ENCODE measurements at regions not wholly inside any gene's neighbourhood (a gene's known extent, or its start where the extent isn't known, plus 50 kb on each side); places are given as distances from the start of the nearest gene placed in this dataset.

DNA sequence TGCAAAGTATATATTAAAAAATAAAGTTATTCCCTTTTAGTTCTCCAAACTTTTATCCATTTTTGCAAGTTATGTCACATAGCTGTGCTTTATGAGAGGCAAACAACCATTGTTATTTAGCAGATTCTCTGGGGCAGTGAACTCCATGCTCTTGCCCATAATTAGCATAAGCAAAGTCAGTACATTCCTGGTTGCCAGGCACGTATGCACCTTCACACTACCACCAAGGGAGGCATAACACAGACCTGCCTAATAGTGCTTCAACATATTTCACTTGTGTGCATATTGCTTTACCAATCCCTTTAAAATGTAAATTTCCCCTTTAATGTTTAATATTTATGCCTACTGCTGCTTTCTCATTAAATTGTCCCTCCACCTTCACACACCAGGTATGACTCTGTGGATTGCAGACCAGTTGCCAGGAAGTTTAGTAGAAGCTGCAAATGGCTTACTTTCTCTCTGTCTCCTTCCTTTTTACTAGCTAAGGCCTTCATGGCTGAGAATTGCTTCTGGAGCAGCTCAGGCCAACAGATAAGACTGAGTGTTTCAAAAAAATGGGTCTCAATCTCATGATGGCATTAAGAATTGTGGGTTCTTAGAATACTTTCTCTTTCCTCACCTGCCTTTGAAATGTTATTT lies 388.2 kb downstream of the PRR16 start:
- H3K4me1 ChIP-seq (ENCODE audit: control insufficient read depth in 2 of 2, insufficient read depth in 2 of 2, low read length in 2 of 2): no peaks in the 10 kb centered on the region
- no peaks in the 10 kb centered on the region for H3K36me3 ChIP-seq (ENCODE audit: control insufficient read depth in 2 of 2, insufficient read depth in 2 of 2, low read length in 2 of 2)
- H3K9ac ChIP-seq (ENCODE audit: low read depth in 1 of 2, low read length in 2 of 2): no peak overlapping the region
- no peak overlapping the region for H3K27ac ChIP-seq (ENCODE audit: low read depth in 2 of 2, low read length in 2 of 2)
- no peak overlapping the region for H3K4me3 ChIP-seq (ENCODE audit: low read length in 2 of 2)
- H3K27me3 ChIP-seq (ENCODE audit: control insufficient read depth in 2 of 2, insufficient read depth in 2 of 2, low read length in 2 of 2): no peaks in the 10 kb centered on the region
- no peaks in the 10 kb centered on the region for H3K9me3 ChIP-seq (ENCODE audit: control insufficient read depth in 2 of 2, low read length in 2 of 2)

DNA sequence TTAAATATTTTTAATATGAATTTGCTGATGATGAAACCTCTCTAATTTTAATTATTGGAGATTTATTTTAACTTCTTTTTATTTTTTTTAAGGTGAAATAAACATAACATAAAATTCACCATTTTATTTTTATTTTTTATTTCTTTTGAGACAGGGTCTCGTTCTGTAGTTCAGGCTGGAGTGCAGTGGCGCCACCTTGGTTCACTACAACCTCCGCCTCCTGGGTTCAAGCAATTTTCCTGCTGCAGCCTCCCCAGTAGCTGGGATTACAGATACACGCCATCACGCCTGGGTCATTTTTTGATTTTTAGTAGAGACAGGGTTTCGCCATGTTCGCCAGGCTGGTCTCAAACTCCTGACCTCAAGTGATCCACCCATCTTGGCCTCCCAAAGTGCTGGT lies 402.9 kb downstream of the PRR16 start:
- Histone ChIP-seq H3K36me3 (ENCODE audit: control insufficient read depth in 2 of 2, insufficient read depth in 2 of 2, low read length in 2 of 2) (no peaks in the 10 kb centered on the region), H3K4me3 (ENCODE audit: low read length in 2 of 2) (no peak overlapping the region), H3K4me1 (ENCODE audit: control insufficient read depth in 2 of 2, insufficient read depth in 2 of 2, low read length in 2 of 2) (no peaks in the 10 kb centered on the region), H3K9ac (ENCODE audit: low read depth in 1 of 2, low read length in 2 of 2) (no peak overlapping the region), H3K27me3 (ENCODE audit: control insufficient read depth in 2 of 2, insufficient read depth in 2 of 2, low read length in 2 of 2) (no peaks in the 10 kb centered on the region), H3K9me3 (ENCODE audit: control insufficient read depth in 2 of 2, low read length in 2 of 2) (no peaks in the 10 kb centered on the region), H3K27ac (ENCODE audit: low read depth in 2 of 2, low read length in 2 of 2) (no peak overlapping the region)

DNA sequence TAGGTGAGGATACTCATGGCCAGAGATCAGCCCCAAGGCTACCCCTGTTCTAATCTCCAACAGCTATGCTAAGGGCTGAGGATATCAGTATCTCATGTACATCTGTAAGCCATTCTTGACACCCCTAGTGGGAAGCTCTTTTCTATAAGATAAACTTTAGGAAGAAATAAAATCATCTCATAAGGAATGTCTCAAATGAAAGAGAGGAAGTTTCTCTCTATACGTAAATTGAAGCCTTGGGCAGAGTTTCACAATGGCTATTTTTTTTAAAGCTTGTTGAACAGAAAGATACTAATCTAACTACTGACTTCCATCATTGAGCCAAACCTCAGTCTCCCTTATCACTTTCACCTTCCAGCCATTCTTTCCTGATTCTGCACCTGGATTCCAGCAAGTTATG lies 405.7 kb downstream of the PRR16 start:
- Histone ChIP-seq H3K9me3 (ENCODE audit: control insufficient read depth in 2 of 2, low read length in 2 of 2) (no peaks in the 10 kb centered on the region), H3K4me1 (ENCODE audit: control insufficient read depth in 2 of 2, insufficient read depth in 2 of 2, low read length in 2 of 2) (no peaks in the 10 kb centered on the region), H3K27me3 (ENCODE audit: control insufficient read depth in 2 of 2, insufficient read depth in 2 of 2, low read length in 2 of 2) (no peaks in the 10 kb centered on the region), H3K27ac (ENCODE audit: low read depth in 2 of 2, low read length in 2 of 2) (no peak overlapping the region), H3K36me3 (ENCODE audit: control insufficient read depth in 2 of 2, insufficient read depth in 2 of 2, low read length in 2 of 2) (no peaks in the 10 kb centered on the region), H3K4me3 (ENCODE audit: low read length in 2 of 2) (no peak overlapping the region), H3K9ac (ENCODE audit: low read depth in 1 of 2, low read length in 2 of 2) (no peak overlapping the region)

DNA sequence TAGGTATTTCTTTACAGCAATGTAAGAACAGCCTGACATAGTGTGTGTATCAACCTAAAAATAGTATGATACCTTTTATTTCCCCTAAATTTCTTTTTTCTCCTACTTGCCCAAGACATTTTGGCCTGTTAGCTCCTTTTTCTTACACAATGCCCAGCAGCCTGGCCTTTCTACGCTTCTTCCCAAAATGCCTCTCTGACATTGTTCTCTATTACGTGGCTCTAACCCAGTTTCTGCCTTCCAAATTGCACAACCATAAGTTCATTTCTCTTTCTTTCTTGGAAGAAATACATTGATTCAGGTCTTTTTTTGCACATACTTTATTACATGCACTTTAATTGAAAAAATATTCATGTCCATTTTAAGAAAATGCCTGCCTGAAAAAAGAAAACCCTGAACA lies 408.2 kb downstream of the PRR16 start:
- Histone ChIP-seq H3K27ac (ENCODE audit: low read depth in 2 of 2, low read length in 2 of 2) (no peak overlapping the region), H3K27me3 (ENCODE audit: control insufficient read depth in 2 of 2, insufficient read depth in 2 of 2, low read length in 2 of 2) (no peaks in the 10 kb centered on the region), H3K9ac (ENCODE audit: low read depth in 1 of 2, low read length in 2 of 2) (no peak overlapping the region), H3K36me3 (ENCODE audit: control insufficient read depth in 2 of 2, insufficient read depth in 2 of 2, low read length in 2 of 2) (no peaks in the 10 kb centered on the region), H3K4me1 (ENCODE audit: control insufficient read depth in 2 of 2, insufficient read depth in 2 of 2, low read length in 2 of 2) (no peaks in the 10 kb centered on the region), H3K4me3 (ENCODE audit: low read length in 2 of 2) (no peak overlapping the region), H3K9me3 (ENCODE audit: control insufficient read depth in 2 of 2, low read length in 2 of 2) (no peaks in the 10 kb centered on the region)

DNA sequence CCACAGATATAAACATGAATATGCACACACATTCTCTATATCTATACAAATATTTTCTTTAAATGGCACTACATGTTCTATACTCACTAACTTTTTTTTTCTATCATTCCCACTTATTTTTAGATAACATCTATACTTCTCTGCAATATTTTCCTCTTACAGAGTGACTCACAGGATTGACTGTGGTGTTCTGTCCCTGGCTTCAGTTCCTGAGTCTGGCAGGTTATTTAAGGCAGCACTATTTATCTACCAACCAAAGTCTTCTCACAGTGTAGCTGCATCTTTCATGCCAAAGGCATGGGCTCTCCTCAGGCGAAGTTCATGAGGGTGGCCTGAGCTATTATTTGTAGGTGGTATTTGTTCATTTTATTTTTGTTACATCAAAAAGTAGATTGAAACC lies 409.0 kb downstream of the PRR16 start:
- no peak overlapping the region for H3K9ac ChIP-seq (ENCODE audit: low read depth in 1 of 2, low read length in 2 of 2)
- no peak overlapping the region for H3K4me3 ChIP-seq (ENCODE audit: low read length in 2 of 2)
- no peaks in the 10 kb centered on the region for H3K4me1 ChIP-seq (ENCODE audit: control insufficient read depth in 2 of 2, insufficient read depth in 2 of 2, low read length in 2 of 2)
- H3K27ac ChIP-seq (ENCODE audit: low read depth in 2 of 2, low read length in 2 of 2): no peak overlapping the region
- no peaks in the 10 kb centered on the region for H3K27me3 ChIP-seq (ENCODE audit: control insufficient read depth in 2 of 2, insufficient read depth in 2 of 2, low read length in 2 of 2)
- H3K9me3 ChIP-seq (ENCODE audit: control insufficient read depth in 2 of 2, low read length in 2 of 2): no peaks in the 10 kb centered on the region
- H3K36me3 ChIP-seq (ENCODE audit: control insufficient read depth in 2 of 2, insufficient read depth in 2 of 2, low read length in 2 of 2): no peaks in the 10 kb centered on the region

DNA sequence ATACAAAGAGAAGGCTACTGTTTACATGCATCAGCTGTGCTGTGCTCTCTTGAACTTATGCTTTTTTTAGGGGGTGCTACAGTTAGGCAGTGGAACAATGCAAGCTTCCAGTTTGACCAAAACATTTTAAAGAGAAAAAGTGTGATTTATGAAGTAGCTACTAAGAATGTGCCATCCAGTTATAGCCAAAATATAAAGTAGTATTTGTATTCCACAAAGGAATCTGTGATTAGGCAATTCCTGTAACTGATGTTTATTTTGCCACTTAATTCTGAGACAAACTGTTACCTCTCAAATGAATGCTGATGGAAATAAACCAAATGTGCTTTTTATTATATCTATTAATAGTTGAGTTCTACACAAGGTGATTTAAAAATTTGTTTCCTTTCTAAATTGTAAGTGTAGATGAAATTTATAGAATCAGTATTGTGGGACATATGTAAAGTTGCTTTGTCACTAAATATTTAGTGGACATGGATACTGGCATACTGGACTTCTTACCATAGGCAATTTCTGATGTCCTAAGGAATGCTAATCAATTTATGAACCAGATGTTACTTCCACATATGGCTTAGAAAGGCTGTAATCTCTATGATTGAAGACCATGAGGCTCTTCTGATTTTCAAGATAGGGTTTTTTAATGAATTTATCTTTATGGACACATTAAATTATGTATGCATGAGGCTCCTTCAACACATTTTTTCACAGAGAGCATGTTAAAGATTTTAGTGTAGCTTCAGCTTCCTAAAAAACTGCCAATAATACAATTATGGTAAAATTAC lies 410.2 kb downstream of the PRR16 start:
- H3K4me3 ChIP-seq (ENCODE audit: low read length in 2 of 2): no peak overlapping the region
- H3K27ac ChIP-seq (ENCODE audit: low read depth in 2 of 2, low read length in 2 of 2): no peak overlapping the region
- H3K4me1 ChIP-seq (ENCODE audit: control insufficient read depth in 2 of 2, insufficient read depth in 2 of 2, low read length in 2 of 2): no peaks in the 10 kb centered on the region
- H3K36me3 ChIP-seq (ENCODE audit: control insufficient read depth in 2 of 2, insufficient read depth in 2 of 2, low read length in 2 of 2): no peaks in the 10 kb centered on the region
- no peaks in the 10 kb centered on the region for H3K27me3 ChIP-seq (ENCODE audit: control insufficient read depth in 2 of 2, insufficient read depth in 2 of 2, low read length in 2 of 2)
- H3K9me3 ChIP-seq (ENCODE audit: control insufficient read depth in 2 of 2, low read length in 2 of 2): no peaks in the 10 kb centered on the region
- H3K9ac ChIP-seq (ENCODE audit: low read depth in 1 of 2, low read length in 2 of 2): no peak overlapping the region

- Histone ChIP-seq H3K4me1 (ENCODE audit: control insufficient read depth in 2 of 2, insufficient read depth in 2 of 2, low read length in 2 of 2) (no peaks in the 10 kb centered on the region), H3K27ac (ENCODE audit: low read depth in 2 of 2, low read length in 2 of 2) (no peak overlapping the region), H3K9ac (ENCODE audit: low read depth in 1 of 2, low read length in 2 of 2) (no peak overlapping the region), H3K4me3 (ENCODE audit: low read length in 2 of 2) (no peak overlapping the region), H3K27me3 (ENCODE audit: control insufficient read depth in 2 of 2, insufficient read depth in 2 of 2, low read length in 2 of 2) (no peaks in the 10 kb centered on the region), H3K36me3 (ENCODE audit: control insufficient read depth in 2 of 2, insufficient read depth in 2 of 2, low read length in 2 of 2) (no peaks in the 10 kb centered on the region), H3K9me3 (ENCODE audit: control insufficient read depth in 2 of 2, low read length in 2 of 2) (no peaks in the 10 kb centered on the region)
Observed at GRCh38 chr5:120882038-120882775, 418.1 kb downstream of the PRR16 start.

DNA sequence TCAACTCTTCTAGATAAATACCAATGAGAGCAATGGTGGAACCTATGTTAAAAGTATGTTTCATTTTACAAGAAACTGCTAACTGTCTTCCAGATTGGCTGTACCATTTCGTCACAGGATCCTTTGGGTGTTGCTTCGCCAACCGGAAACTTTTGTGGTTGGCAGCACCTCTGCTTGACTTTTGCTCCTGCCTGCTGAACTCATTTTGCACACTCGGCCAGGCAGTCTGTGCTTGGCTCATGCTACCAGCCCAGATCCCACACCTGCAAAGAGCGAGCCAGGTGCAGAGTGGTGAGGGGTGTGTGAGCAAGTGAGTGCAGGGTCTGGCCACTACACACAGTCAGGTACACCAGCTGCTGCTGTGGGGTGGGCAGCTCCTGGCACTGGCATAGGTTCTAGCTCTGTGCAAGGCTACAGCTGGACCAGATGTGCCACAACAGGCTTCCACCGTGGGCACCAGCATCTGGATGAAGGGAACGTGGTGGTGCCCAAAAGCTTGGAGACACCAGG lies 422.3 kb downstream of the PRR16 start:
- H3K4me3 ChIP-seq (ENCODE audit: low read length in 2 of 2): no peak overlapping the region

DNA sequence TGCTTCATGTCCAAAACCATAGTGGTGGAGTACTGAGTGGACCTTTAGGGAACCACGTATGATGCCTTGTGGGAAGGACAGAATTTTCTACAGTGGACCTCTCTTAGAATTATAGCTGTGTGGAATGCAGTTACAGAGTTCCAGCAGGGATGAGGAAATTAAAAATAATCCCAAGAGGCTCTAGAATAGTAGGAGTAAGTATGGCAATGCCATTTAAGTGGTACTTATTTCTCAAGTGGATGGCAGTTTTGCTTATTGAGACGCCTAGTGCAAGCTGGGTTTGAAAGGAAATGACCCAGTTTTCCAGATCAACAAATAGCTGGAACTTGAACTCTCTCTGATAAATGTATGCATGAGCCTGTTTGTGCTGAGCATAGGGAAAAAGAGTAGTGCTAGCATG lies 431.6 kb downstream of the PRR16 start:
- Histone ChIP-seq H3K4me3 (ENCODE audit: low read length in 2 of 2) (no peak overlapping the region), H3K4me1 (ENCODE audit: control insufficient read depth in 2 of 2, insufficient read depth in 2 of 2, low read length in 2 of 2) (no peaks in the 10 kb centered on the region), H3K27ac (ENCODE audit: low read depth in 2 of 2, low read length in 2 of 2) (no peak overlapping the region), H3K36me3 (ENCODE audit: control insufficient read depth in 2 of 2, insufficient read depth in 2 of 2, low read length in 2 of 2) (no peaks in the 10 kb centered on the region), H3K9me3 (ENCODE audit: control insufficient read depth in 2 of 2, low read length in 2 of 2) (no peaks in the 10 kb centered on the region), H3K27me3 (ENCODE audit: control insufficient read depth in 2 of 2, insufficient read depth in 2 of 2, low read length in 2 of 2) (no peaks in the 10 kb centered on the region), H3K9ac (ENCODE audit: low read depth in 1 of 2, low read length in 2 of 2) (no peak overlapping the region)

More for the DNA sequence above, 422.3 kb downstream of the PRR16 start:
- H3K27me3 ChIP-seq (ENCODE audit: control insufficient read depth in 2 of 2, insufficient read depth in 2 of 2, low read length in 2 of 2): no peaks in the 10 kb centered on the region
- H3K9ac ChIP-seq (ENCODE audit: low read depth in 1 of 2, low read length in 2 of 2): no peak overlapping the region
- H3K9me3 ChIP-seq (ENCODE audit: control insufficient read depth in 2 of 2, low read length in 2 of 2): no peaks in the 10 kb centered on the region
- no peaks in the 10 kb centered on the region for H3K36me3 ChIP-seq (ENCODE audit: control insufficient read depth in 2 of 2, insufficient read depth in 2 of 2, low read length in 2 of 2)
- H3K27ac ChIP-seq (ENCODE audit: low read depth in 2 of 2, low read length in 2 of 2): no peak overlapping the region
- no peaks in the 10 kb centered on the region for H3K4me1 ChIP-seq (ENCODE audit: control insufficient read depth in 2 of 2, insufficient read depth in 2 of 2, low read length in 2 of 2)

GRCh38 chr5:120901199-120901598 lies 437.1 kb downstream of the PRR16 start:
- H3K4me1 ChIP-seq (ENCODE audit: control insufficient read depth in 2 of 2, insufficient read depth in 2 of 2, low read length in 2 of 2): no peaks in the 10 kb centered on the region
- H3K9me3 ChIP-seq (ENCODE audit: control insufficient read depth in 2 of 2, low read length in 2 of 2): no peaks in the 10 kb centered on the region
- H3K9ac ChIP-seq (ENCODE audit: low read depth in 1 of 2, low read length in 2 of 2): no peak overlapping the region
- H3K36me3 ChIP-seq (ENCODE audit: control insufficient read depth in 2 of 2, insufficient read depth in 2 of 2, low read length in 2 of 2): no peaks in the 10 kb centered on the region
- no peaks in the 10 kb centered on the region for H3K27me3 ChIP-seq (ENCODE audit: control insufficient read depth in 2 of 2, insufficient read depth in 2 of 2, low read length in 2 of 2)
- no peak overlapping the region for H3K27ac ChIP-seq (ENCODE audit: low read depth in 2 of 2, low read length in 2 of 2)
- H3K4me3 ChIP-seq (ENCODE audit: low read length in 2 of 2): no peak overlapping the region

All from mucosa of rectum (tissue), 2 donors.